Ramos (cell line): ENCODE measurements at regions not wholly inside any gene's neighbourhood (a gene's known extent, or its start where the extent isn't known, plus 50 kb on each side); places are given as distances from the start of the nearest gene placed in this dataset.
"Not testable (repeated sequence)": the region's sequence is repeated elsewhere in the genome, so short reads cannot be mapped to it uniquely, and the experiment has no call there.

Experiments used
- in situ Hi-C: fragments of 300-500 bp; cut with MboI; formaldehyde crosslinking; loops from one replicate; pipeline ENCODE4 v1.14.3; 2022; ENCODE audit warnings: low sequenced_read_pairs; ENCODE audit not compliant: unreplicated experiment

DNA sequence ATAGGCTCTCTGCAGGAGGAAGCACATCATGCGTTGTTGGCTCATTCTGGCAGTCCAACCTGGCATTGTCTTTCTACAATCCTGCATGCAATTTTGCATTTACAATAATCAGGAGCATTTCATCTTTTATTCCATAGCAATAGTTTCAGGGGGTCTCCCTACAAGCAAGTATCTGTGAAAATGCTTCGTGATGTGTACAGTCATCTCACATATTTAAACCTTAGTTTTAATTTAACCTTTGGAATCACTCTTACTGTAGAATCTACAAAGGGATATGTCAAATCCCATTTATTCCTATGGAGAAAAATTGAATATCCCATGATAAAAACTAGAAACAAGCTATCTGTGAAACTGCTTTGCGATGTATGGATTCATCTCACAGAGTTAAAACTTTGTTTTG, 112.0 kb upstream of the WSB1 start:
- in situ Hi-C loops, result no loop called here

DNA sequence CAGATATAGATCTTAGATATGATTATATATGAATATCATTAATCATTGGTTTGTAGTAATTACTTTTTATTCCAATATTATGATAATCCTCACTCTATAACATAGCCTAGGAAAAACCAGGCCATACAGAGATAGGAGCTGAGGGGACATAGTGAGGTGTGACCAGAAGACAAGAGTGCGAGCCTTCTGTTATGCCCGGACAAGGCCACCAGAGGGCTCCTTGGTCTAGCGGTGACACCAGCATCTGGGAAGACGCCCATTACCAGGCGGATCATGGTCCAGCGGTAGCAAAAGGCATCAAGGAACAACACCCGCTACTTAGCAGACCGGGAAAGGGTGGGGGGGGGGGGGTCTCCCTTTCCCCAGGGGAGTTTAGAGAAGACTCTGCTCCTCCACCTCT, 96.4 kb upstream of the WSB1 start:
- in situ Hi-C loops, result not testable (repeated sequence)

DNA sequence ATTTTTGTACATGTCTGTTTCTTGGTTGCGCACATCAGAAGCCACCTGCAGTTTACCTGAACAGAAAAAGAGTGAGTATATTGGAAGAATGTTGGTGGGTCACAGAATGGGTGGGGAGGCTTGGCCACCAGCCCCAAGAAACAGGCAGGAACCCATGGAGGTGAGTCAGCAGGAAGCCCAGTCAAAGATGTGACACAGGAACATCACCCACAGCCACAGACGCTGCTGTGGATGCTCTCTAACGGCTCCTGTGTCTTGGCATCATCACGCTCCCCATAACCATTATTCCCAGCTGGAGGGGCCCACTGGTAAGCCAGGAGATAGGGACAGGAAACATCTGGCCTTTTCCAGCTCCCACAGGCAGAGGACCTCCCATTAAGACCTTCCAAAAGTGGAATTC, 94.0 kb upstream of the WSB1 start:
- in situ Hi-C loops, result loop anchor here (10.0 to 25.0 kb wide), 2 partner anchors 85 to 512 kb away; no protein-coding TSS in a partner anchor

DNA sequence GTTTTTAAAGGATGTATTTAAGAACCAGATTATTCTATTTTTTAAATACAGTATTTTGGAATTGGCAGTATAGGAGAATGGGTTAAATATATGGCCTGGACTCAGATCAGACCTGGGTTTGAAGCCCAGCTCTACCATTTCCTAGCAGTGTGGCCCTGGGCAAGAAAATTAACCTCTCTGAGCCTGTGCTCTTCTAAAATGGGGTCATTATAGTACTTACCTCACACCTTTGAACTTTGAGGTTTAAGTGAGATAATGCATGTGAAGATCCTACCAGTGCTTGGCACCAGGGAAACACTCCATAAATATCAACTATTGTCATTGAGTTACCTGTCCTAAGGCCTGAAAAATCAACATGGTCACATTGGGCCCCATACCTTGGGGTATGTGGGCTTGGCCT, 93.4 kb upstream of the WSB1 start:
- in situ Hi-C loops, result loop anchor here (10.0 to 25.0 kb wide), 2 partner anchors 86 to 512 kb away; no protein-coding TSS in a partner anchor

DNA sequence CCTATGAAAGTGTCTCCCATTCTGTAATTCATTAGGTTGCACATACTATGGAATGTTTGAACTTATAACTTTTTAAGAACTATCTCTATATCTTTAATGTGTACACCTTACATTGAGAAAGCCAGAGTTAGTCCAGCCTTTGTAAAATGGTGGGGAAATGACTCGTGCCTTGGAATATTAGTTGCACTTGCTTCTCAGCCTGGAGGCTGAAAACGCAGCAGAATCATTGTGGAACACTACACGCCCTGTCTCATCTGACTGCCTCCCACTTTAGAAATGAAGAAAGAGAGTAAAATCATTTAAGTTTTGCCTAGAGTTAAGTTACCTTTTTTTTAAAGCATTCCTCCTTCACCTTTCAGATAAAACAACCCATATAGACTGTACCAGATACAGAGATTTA, 90.7 kb upstream of the WSB1 start:
- in situ Hi-C loops, result loop anchor here (10.0 to 25.0 kb wide), 2 partner anchors 88 to 509 kb away; no protein-coding TSS in a partner anchor

DNA sequence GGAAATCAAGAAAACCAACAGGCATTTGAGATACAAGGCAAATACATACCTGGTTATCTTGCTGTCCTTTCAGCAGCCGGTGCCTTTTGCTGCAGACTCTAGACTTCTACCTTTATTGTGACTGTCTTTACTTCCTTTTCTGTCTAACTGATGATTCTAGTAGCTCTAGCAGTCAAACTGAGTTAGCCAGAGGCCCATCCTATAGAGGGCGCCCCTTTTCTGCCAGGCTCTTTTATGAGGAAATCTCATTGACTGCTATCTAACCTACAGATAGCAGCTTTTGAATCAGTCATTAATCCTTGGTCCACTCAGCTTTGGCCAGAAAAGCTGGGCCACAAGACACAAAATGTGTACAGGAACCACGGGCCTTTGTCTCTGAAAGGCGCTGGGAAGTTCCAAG, 87.5 kb upstream of the WSB1 start:
- in situ Hi-C loops, result loop anchor here (10.0 to 25.0 kb wide), 2 partner anchors 92 to 506 kb away; no protein-coding TSS in a partner anchor

DNA sequence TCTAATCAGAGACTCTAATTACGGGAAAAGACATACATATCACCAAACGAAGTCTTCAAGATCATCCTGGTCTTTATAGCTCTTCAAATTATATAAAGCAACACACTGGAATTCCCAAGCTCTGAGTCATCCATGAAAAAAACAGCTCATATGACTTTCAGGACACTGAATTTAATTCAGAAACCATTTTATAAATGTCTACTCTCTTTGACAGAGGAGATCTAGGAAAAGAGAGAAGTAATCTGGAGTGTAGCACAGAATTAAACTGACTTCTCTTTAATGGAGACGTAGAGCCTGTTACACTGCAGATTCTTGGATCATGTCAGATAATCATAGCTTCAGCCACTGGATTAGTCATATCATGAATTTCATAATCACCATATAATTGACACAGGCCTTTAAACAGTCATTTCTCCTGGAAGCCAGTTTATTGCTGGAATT, 86.8 kb upstream of the WSB1 start:
- in situ Hi-C loops, result loop anchor here (10.0 to 25.0 kb wide), 2 partner anchors 92 to 505 kb away; no protein-coding TSS in a partner anchor

DNA sequence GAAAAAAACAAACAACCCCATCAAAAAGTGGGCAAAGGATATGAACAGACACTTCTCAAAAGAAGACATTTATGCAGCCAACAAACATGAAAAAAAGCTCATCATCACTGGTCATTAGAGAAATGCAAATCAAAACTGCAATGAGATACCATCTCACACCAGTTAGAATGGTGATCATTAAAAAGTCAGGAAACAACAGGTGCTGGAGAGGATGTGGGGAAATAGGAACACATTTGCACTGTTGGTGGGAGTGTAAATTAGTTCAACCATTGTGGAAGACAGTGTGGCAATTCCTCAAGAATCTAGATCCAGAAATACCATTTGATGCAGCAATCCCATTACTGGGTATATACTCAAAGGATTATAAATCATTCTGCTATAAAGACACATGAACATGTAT, 85.5 kb upstream of the WSB1 start:
- in situ Hi-C loops, result loop anchor here (10.0 to 25.0 kb wide), 2 partner anchors 94 to 504 kb away; no protein-coding TSS in a partner anchor

DNA sequence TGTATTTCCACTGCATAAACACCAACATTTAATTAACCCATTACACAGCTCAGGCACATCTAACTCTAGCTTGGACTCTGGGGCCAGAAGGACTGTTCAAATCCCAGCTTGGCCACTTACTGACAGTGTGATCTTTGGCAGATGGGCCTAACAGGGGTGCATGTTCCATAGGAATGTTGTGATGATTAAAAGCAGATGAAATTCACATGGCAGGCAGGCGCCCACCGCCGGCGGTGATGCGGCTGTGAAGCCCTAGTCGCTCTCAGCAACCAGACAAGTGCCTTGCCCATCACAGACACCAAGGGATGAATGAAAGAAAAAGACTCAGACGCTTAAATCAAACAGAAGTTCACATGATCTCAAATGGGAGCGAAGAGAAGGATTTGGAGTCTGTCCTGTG, 84.6 kb upstream of the WSB1 start:
- in situ Hi-C loops, result loop anchor here (10.0 to 25.0 kb wide), 2 partner anchors 95 to 503 kb away; no protein-coding TSS in a partner anchor

DNA sequence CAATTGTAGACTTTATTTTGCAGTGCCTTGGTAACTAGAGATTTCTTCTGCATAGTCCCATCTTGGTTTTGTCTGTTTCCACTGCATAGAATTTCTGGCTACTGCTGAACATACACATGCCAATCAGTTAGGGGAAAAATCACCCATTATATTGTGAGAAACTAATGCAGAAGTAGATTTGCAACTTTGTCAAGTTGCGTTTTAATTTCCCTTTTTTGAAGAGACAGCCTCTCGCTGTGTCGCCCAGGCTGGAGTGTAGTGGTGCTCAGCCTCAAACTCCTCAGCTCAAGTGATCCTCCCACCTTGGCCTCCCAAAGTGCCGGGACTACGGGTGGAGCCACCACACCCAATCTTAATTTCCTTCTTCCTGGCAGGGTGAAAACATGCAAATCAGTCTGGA, 83.1 kb upstream of the WSB1 start:
- in situ Hi-C loops, result loop anchor here (25.0 kb wide), 1 partner anchor 501 kb away; no protein-coding TSS in a partner anchor

DNA sequence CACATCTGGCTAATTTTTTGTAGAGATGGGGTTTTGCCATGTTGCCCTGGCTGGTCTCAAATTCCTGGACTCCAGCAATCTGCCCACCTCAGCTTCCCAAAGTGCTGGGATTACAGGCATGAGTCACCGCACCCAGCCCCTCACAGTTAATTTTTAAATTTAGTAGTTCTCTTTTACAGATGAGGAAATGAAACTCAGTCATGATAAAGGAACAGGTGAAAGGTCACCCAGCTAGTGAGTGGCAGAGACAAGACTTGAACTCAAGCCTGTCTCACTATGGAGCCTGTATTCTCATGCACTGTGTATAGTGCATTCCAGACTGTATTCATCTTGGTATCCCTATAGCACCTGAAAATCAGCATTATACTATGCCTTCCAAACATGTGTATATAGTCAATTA, 77.1 kb upstream of the WSB1 start:
- in situ Hi-C loops, result loop anchor here (25.0 kb wide), 1 partner anchor 495 kb away; no protein-coding TSS in a partner anchor

DNA sequence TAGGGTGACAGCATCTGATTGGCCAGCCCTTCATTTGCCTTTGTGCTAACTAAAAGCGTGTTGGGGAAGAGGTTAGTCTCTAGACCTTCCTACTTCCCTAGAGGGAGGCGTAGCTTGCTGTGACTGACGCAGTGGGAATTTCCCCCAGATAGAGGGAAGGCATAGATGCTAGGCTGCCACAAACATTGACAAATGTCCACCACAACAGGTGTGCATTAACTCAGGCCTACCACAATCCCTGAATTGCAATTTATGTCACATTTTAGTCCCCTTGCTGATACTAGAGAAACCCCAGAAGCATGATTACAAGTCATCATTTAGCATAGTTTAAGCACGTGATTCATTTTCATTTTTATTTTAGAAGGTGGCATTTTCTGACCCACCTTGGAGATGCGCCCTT, 76.3 kb upstream of the WSB1 start:
- in situ Hi-C loops, result loop anchor here (25.0 kb wide), 1 partner anchor 495 kb away; no protein-coding TSS in a partner anchor

DNA sequence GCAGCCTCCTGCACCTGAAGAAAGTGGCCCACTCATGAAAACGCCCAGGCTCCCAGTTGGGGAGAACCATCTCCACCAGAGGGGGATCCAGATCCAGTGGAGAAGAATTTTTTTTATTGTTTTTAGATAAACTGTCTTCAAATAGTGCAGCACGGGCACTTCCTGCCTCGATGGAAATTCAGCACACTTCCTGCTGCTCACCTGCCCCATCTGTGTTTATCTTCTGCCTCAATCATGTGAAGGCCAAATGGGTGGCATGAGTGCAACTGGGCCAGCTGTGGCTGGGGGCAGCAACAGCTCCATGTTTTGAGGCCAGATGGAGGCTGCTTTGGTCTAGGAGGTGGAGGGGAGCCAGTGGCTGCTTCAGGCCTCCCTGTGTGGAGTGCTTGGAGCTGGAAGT, 75.9 kb upstream of the WSB1 start:
- in situ Hi-C loops, result loop anchor here (25.0 kb wide), 1 partner anchor 494 kb away; no protein-coding TSS in a partner anchor

DNA sequence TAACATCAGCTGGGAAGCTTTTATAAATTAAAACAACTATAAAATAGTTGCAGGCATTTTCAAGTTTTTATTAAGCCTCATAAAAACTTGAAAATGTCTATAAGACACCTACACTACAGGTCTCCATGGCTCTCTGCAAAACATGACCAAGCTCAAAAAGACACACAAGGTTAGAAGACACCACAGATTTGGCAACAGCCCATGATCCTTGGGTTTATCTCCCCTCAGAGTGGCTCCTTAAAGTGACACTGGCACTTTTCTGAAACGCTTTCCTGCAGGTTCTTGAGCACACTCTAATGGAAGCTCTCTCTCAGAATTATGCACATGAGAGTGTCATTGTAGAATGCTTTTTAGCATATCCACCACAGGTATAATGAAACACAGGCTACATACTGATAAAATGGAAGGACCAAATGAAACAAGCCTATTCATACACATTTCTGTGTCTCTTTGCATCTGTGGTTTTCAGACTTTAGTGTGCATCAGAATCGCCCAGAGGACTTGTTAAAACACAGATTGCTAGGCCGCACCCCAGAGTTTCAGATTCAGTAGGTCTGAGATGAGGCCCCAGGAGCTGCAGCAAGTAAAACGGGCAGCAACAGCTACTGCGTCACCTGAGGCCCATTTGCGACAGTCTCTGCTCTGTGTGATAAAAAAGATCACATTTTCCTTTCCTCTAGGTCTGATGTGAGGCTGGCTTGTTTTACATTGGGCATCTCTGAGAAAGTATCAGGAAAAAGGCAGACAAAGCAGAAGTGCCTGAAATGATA, 75.0 kb upstream of the WSB1 start:
- in situ Hi-C loops, result loop anchor here (25.0 kb wide), 1 partner anchor 493 kb away; no protein-coding TSS in a partner anchor

DNA sequence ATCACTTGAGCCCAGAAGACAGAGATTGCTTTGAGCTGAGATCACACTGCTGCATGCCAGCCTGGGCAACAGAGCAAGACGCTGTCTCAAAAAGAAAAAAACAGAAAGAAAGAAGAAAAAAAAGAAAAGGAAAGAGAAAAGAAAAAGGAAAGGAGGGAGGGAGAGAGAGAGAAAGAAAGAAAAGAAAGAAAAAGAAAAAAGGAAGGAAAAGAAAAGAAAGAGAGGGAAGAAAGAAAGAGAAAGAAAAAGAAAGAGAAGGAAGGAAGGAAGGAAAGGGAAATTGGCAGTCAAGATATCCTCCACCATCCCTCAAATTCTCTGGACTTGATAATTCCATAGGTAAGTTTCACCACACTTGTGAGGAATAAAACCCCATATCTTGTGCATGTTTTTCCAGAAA, 71.4 kb upstream of the WSB1 start:
- in situ Hi-C loops, result loop anchor here (25.0 kb wide), 1 partner anchor 490 kb away; no protein-coding TSS in a partner anchor

DNA sequence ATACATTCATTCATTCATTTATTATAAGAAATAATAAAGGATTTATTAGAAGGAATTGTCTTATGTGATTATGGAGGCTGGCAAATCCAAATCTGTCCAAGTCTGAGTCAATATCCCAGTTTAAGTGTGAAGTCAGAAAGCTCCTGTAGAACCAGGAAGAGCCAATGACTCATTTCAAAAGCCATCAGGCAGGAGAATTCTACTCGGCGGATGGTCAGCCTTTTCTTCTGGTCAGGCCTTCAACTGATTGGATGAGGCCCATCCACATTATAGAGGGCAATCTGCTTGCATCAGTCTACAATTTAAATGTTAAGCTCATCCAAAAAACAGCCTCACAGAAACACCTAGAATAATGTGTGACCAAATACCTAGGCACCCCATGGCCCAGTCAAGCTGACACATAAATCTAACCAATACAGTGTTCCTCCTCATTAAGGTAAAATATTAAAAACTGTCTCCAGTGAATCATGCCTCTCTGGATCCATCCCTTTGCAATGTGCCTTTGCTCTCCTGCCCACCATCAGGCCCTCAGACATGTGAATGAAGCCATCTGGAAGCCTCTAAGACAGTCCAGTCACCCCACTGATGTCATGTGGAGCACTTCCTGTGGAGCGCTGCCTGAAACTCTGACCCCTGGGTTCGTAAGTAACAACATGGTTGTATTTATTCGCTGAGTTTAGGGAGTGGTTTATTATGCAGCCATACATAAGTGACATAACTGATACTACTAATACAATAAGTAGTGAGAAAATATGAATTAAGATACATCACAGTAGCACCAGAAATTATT, 69.2 kb upstream of the WSB1 start:
- in situ Hi-C loops, result loop anchor here (25.0 kb wide), 1 partner anchor 488 kb away; no protein-coding TSS in a partner anchor

DNA sequence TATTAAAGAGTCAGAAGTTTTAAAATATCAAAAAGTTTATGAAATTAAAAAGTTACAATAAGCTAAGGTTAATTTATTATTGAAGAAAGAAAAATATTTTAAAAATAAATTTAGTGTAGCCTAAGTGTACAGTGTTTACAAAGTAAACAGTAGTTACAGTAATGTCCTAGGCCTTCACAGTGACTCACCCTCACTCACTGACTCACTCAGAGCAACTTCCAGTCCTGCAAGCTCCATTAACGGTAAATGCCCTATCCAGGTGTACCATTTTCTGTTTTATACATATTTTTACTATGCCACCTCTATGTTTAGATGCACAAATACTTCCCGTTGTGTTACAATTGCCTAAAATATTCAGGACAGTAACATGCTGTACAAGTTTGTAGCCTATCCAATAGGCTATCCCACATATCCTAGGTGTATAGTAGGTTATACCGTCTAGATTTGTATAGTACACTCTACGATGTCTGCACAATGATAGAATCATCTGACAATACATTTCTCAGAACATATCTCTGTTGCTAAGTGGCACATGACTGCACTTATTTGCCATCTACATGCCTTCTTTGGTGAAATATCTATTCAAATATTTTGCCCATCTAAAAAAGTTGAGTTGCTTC, 67.2 kb upstream of the WSB1 start:
- in situ Hi-C loops, result no loop called here

DNA sequence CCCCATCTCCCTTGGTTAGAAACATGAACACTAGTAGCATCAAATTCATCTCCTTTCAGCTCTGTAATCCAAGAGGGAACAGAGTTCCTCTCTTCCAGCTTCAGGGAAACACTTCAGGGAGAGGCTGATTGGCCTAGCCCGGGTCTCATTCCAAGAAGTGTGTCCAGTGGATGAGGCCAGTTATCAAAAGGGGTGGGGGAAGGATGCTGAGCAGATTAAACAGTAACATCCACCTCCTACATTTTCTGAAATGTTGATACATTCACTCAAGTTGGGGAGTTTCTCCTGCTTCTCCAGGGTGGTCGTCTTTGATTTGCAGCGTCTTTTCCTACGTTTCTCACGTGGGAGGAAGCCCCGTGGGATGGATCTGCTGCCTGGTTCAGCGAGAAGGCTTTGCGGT, 62.9 kb upstream of the WSB1 start:
- in situ Hi-C loops, result loop anchor here (5.0 to 10.0 kb wide), 2 partner anchors 104 to 366 kb away; no protein-coding TSS in a partner anchor

DNA sequence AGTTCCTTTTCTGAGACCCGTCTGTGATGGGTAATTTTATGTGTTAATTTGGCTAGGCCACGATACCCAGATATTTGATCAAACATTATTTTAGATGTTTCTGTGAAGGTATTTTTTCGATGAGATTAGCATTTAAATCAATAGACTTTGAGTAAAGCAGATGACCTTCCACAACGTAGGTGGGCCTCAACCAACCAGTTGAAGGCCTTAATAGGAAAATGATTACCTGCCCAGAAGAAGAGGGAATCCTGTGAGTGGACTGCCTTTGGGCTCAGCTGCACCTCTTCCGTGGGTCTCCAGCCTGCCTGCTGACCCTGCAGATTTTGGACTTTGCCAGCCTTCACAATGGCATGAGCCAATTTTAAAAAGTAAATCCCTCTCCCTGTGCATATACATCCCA, 61.6 kb upstream of the WSB1 start:
- in situ Hi-C loops, result loop anchor here (5.0 to 10.0 kb wide), 2 partner anchors 102 to 365 kb away; no protein-coding TSS in a partner anchor

DNA sequence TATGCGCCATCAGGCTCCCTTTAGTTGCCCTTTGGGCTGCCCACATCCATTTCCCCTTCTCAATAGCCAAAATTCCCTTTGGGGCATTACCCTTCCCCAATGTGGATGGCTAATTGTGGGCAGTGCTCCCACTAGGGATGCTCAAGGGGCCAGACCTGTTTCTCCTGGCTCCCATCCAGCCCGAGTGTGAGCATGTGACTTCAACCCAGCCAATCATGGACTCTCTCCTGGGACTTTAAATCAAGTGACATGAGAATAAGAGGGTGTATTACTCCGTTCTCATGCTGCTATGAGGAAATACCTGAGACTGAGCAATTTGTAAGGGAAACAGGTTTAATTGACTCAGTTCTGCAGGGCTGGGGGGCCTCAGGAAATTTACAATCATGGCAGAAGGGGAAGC, 60.9 kb upstream of the WSB1 start:
- in situ Hi-C loops, result loop anchor here (5.0 to 10.0 kb wide), 2 partner anchors 102 to 364 kb away; no protein-coding TSS in a partner anchor
